ENCODE measurements at regions not wholly inside any gene's neighbourhood (a gene's known extent, or its start where the extent isn't known, plus 50 kb on each side); places are given as distances from the start of the nearest gene placed in this dataset.

DNA sequence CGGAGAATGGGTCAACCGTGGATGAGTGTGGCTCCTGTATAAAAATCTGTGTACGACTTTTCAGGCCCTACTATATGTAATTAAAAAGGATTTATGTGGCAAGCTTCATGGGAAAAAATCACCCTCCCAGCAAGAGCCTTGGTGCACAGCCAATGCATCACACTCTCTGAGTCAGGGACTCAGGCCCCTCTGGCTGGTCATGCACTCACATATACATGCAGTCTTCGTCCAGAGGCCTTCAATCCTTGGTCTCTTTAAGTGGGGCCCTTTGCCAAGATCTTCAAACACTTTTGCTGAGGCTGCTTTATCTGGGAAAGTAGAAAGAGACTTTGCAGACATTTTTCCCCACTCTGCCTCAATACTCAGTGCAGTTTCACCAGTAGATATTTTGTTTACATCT lies 311.4 kb upstream of the FSTL5 start:
- no peak for TF ChIP-seq HNF4G (IDR thresholded peaks at IDR 0.05)
- TF ChIP-seq GABPA (IDR thresholded peaks at IDR 0.05 in 1 of 2, conservative IDR thresholded peaks at IDR 0.05 in 1 of 2) = no peak
- TF ChIP-seq, protein P1, sequence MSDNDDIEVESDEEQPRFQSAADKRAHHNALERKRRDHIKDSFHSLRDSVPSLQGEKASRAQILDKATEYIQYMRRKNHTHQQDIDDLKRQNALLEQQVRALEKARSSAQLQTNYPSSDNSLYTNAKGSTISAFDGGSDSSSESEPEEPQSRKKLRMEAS (IDR thresholded peaks at IDR 0.05) = no peak
- TF ChIP-seq, protein P2, sequence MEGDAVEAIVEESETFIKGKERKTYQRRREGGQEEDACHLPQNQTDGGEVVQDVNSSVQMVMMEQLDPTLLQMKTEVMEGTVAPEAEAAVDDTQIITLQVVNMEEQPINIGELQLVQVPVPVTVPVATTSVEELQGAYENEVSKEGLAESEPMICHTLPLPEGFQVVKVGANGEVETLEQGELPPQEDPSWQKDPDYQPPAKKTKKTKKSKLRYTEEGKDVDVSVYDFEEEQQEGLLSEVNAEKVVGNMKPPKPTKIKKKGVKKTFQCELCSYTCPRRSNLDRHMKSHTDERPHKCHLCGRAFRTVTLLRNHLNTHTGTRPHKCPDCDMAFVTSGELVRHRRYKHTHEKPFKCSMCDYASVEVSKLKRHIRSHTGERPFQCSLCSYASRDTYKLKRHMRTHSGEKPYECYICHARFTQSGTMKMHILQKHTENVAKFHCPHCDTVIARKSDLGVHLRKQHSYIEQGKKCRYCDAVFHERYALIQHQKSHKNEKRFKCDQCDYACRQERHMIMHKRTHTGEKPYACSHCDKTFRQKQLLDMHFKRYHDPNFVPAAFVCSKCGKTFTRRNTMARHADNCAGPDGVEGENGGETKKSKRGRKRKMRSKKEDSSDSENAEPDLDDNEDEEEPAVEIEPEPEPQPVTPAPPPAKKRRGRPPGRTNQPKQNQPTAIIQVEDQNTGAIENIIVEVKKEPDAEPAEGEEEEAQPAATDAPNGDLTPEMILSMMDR (IDR thresholded peaks at IDR 0.05; ENCODE audit: low read depth, low read length, missing input control) = no peak
- TF ChIP-seq YY1 (IDR thresholded peaks at IDR 0.05) = no peak
- TF ChIP-seq FOXA2 (IDR thresholded peaks at IDR 0.05) = no peak
- no peak for TF ChIP-seq EGR1 (IDR thresholded peaks at IDR 0.05; ENCODE audit: low read depth in 2 of 2)
- no peak for TF ChIP-seq RXRA (IDR thresholded peaks at IDR 0.05)
- TF ChIP-seq, protein P3, sequence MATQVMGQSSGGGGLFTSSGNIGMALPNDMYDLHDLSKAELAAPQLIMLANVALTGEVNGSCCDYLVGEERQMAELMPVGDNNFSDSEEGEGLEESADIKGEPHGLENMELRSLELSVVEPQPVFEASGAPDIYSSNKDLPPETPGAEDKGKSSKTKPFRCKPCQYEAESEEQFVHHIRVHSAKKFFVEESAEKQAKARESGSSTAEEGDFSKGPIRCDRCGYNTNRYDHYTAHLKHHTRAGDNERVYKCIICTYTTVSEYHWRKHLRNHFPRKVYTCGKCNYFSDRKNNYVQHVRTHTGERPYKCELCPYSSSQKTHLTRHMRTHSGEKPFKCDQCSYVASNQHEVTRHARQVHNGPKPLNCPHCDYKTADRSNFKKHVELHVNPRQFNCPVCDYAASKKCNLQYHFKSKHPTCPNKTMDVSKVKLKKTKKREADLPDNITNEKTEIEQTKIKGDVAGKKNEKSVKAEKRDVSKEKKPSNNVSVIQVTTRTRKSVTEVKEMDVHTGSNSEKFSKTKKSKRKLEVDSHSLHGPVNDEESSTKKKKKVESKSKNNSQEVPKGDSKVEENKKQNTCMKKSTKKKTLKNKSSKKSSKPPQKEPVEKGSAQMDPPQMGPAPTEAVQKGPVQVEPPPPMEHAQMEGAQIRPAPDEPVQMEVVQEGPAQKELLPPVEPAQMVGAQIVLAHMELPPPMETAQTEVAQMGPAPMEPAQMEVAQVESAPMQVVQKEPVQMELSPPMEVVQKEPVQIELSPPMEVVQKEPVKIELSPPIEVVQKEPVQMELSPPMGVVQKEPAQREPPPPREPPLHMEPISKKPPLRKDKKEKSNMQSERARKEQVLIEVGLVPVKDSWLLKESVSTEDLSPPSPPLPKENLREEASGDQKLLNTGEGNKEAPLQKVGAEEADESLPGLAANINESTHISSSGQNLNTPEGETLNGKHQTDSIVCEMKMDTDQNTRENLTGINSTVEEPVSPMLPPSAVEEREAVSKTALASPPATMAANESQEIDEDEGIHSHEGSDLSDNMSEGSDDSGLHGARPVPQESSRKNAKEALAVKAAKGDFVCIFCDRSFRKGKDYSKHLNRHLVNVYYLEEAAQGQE (IDR thresholded peaks at IDR 0.05) = no peak

All from liver (tissue), 3 donors.